Right atrium auricular region (tissue), 2 donors: ENCODE measurements at regions not wholly inside any gene's neighbourhood (a gene's known extent, or its start where the extent isn't known, plus 50 kb on each side); places are given as distances from the start of the nearest gene placed in this dataset.

Experiments
- DNase-seq: peaks from one replicate; pipeline ENCODE4 v3.0.0-alpha.2; 2019; ENCODE audit warnings: low spot score
- H3K27ac ChIP-seq, 2 donors: fragments of 200-600 bp; sonication (generic); 1 replicate in 1 of 2; 2 replicates in 1 of 2; pipeline ENCODE4 v1.5.1; 2016 to 2019
- H3K27me3 ChIP-seq, 2 donors: fragments of 200-600 bp; sonication (generic); one replicate each; pipeline versions ENCODE4 v1.5.1 to v1.6.0; 2017 to 2019
- H3K36me3 ChIP-seq: fragments of 200-600 bp; sonication (generic); one replicate; pipeline ENCODE4 v1.5.1; 2016
- H3K4me1 ChIP-seq, 2 donors: fragments of 200-600 bp; sonication (generic); one replicate each; pipeline versions ENCODE4 v1.5.1 to v1.6.0; 2017 to 2019
- H3K4me3 ChIP-seq, 2 donors: fragments of 200-600 bp; sonication (generic); 1 replicate in 1 of 2; 2 replicates in 1 of 2; pipeline ENCODE4 v1.5.1; 2017 to 2019; ENCODE audit warnings: mild to moderate bottlenecking in 1 of 2, moderate library complexity in 1 of 2
- H3K9me3 ChIP-seq, 2 donors: fragments of 200-600 bp; sonication (generic); one replicate each; pipeline ENCODE4 v1.5.1; 2019
- CTCF ChIP-seq, 2 donors: fragments of 200-600 bp; sonication (generic); IDR thresholded peaks; one replicate each; pipeline ENCODE4 v1.5.1; 2019; ENCODE audit warnings: antibody characterized with exemption in 2 of 2

GRCh38 chr2:200147371-200147770 lies 159.1 kb upstream of the SPATS2L start:
- no peak for TF ChIP-seq CTCF (IDR thresholded peaks at IDR 0.05)
- Histone ChIP-seq H3K4me1 (no peaks in the 10 kb centered on the region), H3K27me3 (no peaks in the 10 kb centered on the region), H3K36me3 (no peaks in the 10 kb centered on the region), H3K27ac (no peak overlapping the region), H3K9me3 (peaks cover 0 to 11% of the 10 kb centered on the region in 2 donors), H3K4me3 (no peak overlapping the region)
- DNase-seq: no peak

GRCh38 chr2:200148366-200148765 lies 158.1 kb upstream of the SPATS2L start:
- H3K9me3 ChIP-seq: peaks cover 0 to 11% of the 10 kb centered on the region in 2 donors
- no peak for TF ChIP-seq CTCF (IDR thresholded peaks at IDR 0.05)
- no peak for DNase-seq

GRCh38 chr2:200150411-200151086 lies 155.9 kb upstream of the SPATS2L start:
- no peak for TF ChIP-seq CTCF (IDR thresholded peaks at IDR 0.05)
- Histone ChIP-seq H3K27ac (no peak overlapping the region), H3K4me3 (no peak overlapping the region), H3K9me3 (peaks cover 0 to 11% of the 10 kb centered on the region in 2 donors), H3K27me3 (no peaks in the 10 kb centered on the region), H3K4me1 (peaks cover 0 to 4% of the 10 kb centered on the region in 2 donors), H3K36me3 (no peaks in the 10 kb centered on the region)
- DNase-seq: no peak

More at GRCh38 chr2:200148366-200148765, 158.1 kb upstream of the SPATS2L start:
- H3K27ac ChIP-seq: no peak overlapping the region
- no peaks in the 10 kb centered on the region for H3K4me1 ChIP-seq
- no peaks in the 10 kb centered on the region for H3K27me3 ChIP-seq
- H3K4me3 ChIP-seq: no peak overlapping the region
- H3K36me3 ChIP-seq: no peaks in the 10 kb centered on the region

GRCh38 chr2:200155652-200156051 lies 150.8 kb upstream of the SPATS2L start:
- Histone ChIP-seq H3K36me3 (no peaks in the 10 kb centered on the region), H3K27ac (no peak overlapping the region), H3K27me3 (no peaks in the 10 kb centered on the region), H3K4me3 (no peak overlapping the region), H3K4me1 (peaks cover 0 to 7% of the 10 kb centered on the region in 2 donors), H3K9me3 (peaks cover 0 to 5% of the 10 kb centered on the region in 2 donors)
- DNase-seq: no peak
- no peak for TF ChIP-seq CTCF (IDR thresholded peaks at IDR 0.05)

GRCh38 chr2:200156166-200156835 lies 150.2 kb upstream of the SPATS2L start:
- Histone ChIP-seq H3K27ac (no peak overlapping the region), H3K36me3 (no peaks in the 10 kb centered on the region), H3K9me3 (no peaks in the 10 kb centered on the region), H3K4me3 (peak overlapping the region in 1 of 2 donors; percentile 25), H3K4me1 (peaks cover 0 to 7% of the 10 kb centered on the region in 2 donors), H3K27me3 (no peaks in the 10 kb centered on the region)
- no peak for TF ChIP-seq CTCF (IDR thresholded peaks at IDR 0.05)
- DNase-seq: peak; percentile 62
